OCI-LY1 (cell line): ENCODE measurements at regions not wholly inside any gene's neighbourhood (a gene's known extent, or its start where the extent isn't known, plus 50 kb on each side); places are given as distances from the start of the nearest gene placed in this dataset.
"Not testable (repeated sequence)": the region's sequence is repeated elsewhere in the genome, so short reads cannot be mapped to it uniquely, and the experiment has no call there.

Experiments
- H2AFZ ChIP-seq: fragments of 200-600 bp; sonication (generic), shearing (Covaris generic); 2 replicates; pipeline ENCODE4 v1.6.0; 2014; ENCODE audit warnings: antibody characterized with exemption, mild to moderate bottlenecking, low read length
- H3F3A ChIP-seq: fragments of 200-600 bp; sonication (generic), shearing (Covaris generic); 2 replicates; pipeline ENCODE4 v1.6.0; 2014; ENCODE audit warnings: mild to moderate bottlenecking, antibody characterized with exemption, low read length, moderate library complexity; ENCODE audit not compliant: insufficient read depth
- H3K27ac ChIP-seq: fragments of 200-600 bp; sonication (generic); 2 replicates; pipeline ENCODE4 v1.5.1; 2014; ENCODE audit warnings: low read length, mixed run types, mild to moderate bottlenecking, low read depth; ENCODE audit not compliant: poor library complexity, severe bottlenecking
- H3K27me3 ChIP-seq: fragments of 200-600 bp; sonication (generic); 2 replicates; pipeline ENCODE4 v1.6.0; 2014; ENCODE audit warnings: antibody characterized with exemption, mild to moderate bottlenecking, low read length, moderate library complexity; ENCODE audit not compliant: insufficient read depth
- H3K36me3 ChIP-seq: fragments of 200-600 bp; sonication (generic); 2 replicates; pipeline ENCODE4 v1.6.1; 2014; ENCODE audit warnings: mild to moderate bottlenecking, antibody characterized with exemption, low read length, moderate library complexity, mixed read lengths; ENCODE audit not compliant: insufficient read depth
- H3K4me1 ChIP-seq: fragments of 200-600 bp; sonication (generic); 2 replicates; pipeline ENCODE4 v1.5.1; 2014; ENCODE audit warnings: mild to moderate bottlenecking, low read length, moderate library complexity; ENCODE audit not compliant: insufficient read depth, severe bottlenecking
- H3K4me2 ChIP-seq: fragments of 200-600 bp; sonication (generic), shearing (Covaris generic); 2 replicates; pipeline ENCODE4 v1.6.1; 2014; ENCODE audit warnings: low read length
- H3K4me3 ChIP-seq: fragments of 200-600 bp; sonication (generic); 2 replicates; pipeline ENCODE4 v1.5.1; 2014; ENCODE audit warnings: low read length, low read depth, mild to moderate bottlenecking, mixed read lengths; ENCODE audit not compliant: poor library complexity, severe bottlenecking
- H3K79me2 ChIP-seq: fragments of 200-600 bp; shearing (Covaris generic); 2 replicates; pipeline ENCODE4 v1.6.1; 2016; ENCODE audit warnings: mixed run types, low read length, mixed read lengths; ENCODE audit not compliant: insufficient read depth
- H3K9ac ChIP-seq: fragments of 200-600 bp; sonication (generic), shearing (Covaris generic); 2 replicates; pipeline ENCODE4 v1.6.1; 2014; ENCODE audit warnings: mild to moderate bottlenecking, low read length, mixed read lengths
- H3K9me2 ChIP-seq: fragments of 200-600 bp; sonication (generic), shearing (Covaris generic); 2 replicates; pipeline ENCODE4 v1.6.1; 2014; ENCODE audit warnings: low read depth, mild to moderate bottlenecking, low read length, mixed read lengths
- H3K9me3 ChIP-seq: fragments of 200-600 bp; shearing (Covaris generic); 2 replicates; pipeline ENCODE4 v1.6.1; 2014; ENCODE audit warnings: low read length, mixed read lengths
- H4K20me1 ChIP-seq: fragments of 200-600 bp; sonication (generic), shearing (Covaris generic); 2 replicates; pipeline ENCODE4 v1.6.0; 2016; ENCODE audit warnings: mild to moderate bottlenecking, low read length; ENCODE audit not compliant: insufficient read depth
- CTCF ChIP-seq: fragments of 200-600 bp; sonication (generic), shearing (Covaris generic); IDR thresholded peaks from 2 replicates; pipeline ENCODE4 v1.5.1; 2017; ENCODE audit warnings: mild to moderate bottlenecking, antibody characterized with exemption, low read length, moderate library complexity, mixed read lengths
- EZH2 ChIP-seq: fragments of 200-600 bp; sonication (generic), shearing (Covaris generic); IDR thresholded peaks from 2 replicates; pipeline ENCODE4 v1.8.0; 2017; ENCODE audit warnings: borderline replicate concordance, mixed run types, mild to moderate bottlenecking, antibody characterized with exemption, low read length, moderate library complexity, mixed read lengths

- no peaks in the 10 kb centered on the region for H3K9me3 ChIP-seq
- H3K9me2 ChIP-seq = no peaks in the 10 kb centered on the region
- H3K4me1 ChIP-seq = no peaks in the 10 kb centered on the region
- no peak overlapping the region for H2AFZ ChIP-seq
- H3K4me3 ChIP-seq = no peak overlapping the region
- no peaks in the 10 kb centered on the region for H4K20me1 ChIP-seq
- H3F3A ChIP-seq = no peaks in the 10 kb centered on the region
- no peaks in the 10 kb centered on the region for H3K36me3 ChIP-seq
- TF ChIP-seq EZH2 (no peak), CTCF (no peak)
- no peak overlapping the region for H3K9ac ChIP-seq
- H3K79me2 ChIP-seq = no peaks in the 10 kb centered on the region
- no peak overlapping the region for H3K4me2 ChIP-seq
- H3K27me3 ChIP-seq = no peaks in the 10 kb centered on the region
- no peak overlapping the region for H3K27ac ChIP-seq
These were observed 120.2 kb upstream of the MBNL1 start for GRCh38 chr3:152148579-152148978.

GRCh38 chr3:152149832-152150231 lies 118.9 kb upstream of the MBNL1 start:
- TF ChIP-seq EZH2 (no peak), CTCF (no peak)
- no peaks in the 10 kb centered on the region for H3K9me3 ChIP-seq
- no peaks in the 10 kb centered on the region for H3K4me1 ChIP-seq
- H3K9me2 ChIP-seq = no peaks in the 10 kb centered on the region
- no peaks in the 10 kb centered on the region for H3F3A ChIP-seq
- no peak overlapping the region for H3K4me3 ChIP-seq
- no peaks in the 10 kb centered on the region for H4K20me1 ChIP-seq
- H3K27ac ChIP-seq = no peak overlapping the region
- H3K9ac ChIP-seq = no peak overlapping the region
- no peaks in the 10 kb centered on the region for H3K79me2 ChIP-seq
- H3K36me3 ChIP-seq = no peaks in the 10 kb centered on the region
- no peaks in the 10 kb centered on the region for H3K27me3 ChIP-seq
- no peak overlapping the region for H3K4me2 ChIP-seq
- no peak overlapping the region for H2AFZ ChIP-seq

GRCh38 chr3:152151216-152151876 lies 117.4 kb upstream of the MBNL1 start:
- Histone ChIP-seq H3F3A (no peaks in the 10 kb centered on the region), H3K79me2 (no peaks in the 10 kb centered on the region), H4K20me1 (no peaks in the 10 kb centered on the region), H3K27me3 (no peaks in the 10 kb centered on the region), H3K4me2 (no peak overlapping the region), H2AFZ (no peak overlapping the region), H3K9me3 (no peaks in the 10 kb centered on the region), H3K36me3 (no peaks in the 10 kb centered on the region), H3K9me2 (no peaks in the 10 kb centered on the region), H3K4me1 (no peaks in the 10 kb centered on the region), H3K9ac (no peak overlapping the region), H3K4me3 (no peak overlapping the region), H3K27ac (no peak overlapping the region)
- TF ChIP-seq CTCF (no peak), EZH2 (no peak)

GRCh38 chr3:152151877-152152765 lies 116.6 kb upstream of the MBNL1 start:
- H3K9ac ChIP-seq, H3K9me2 ChIP-seq, H3K4me3 ChIP-seq, H4K20me1 ChIP-seq, H3K27ac ChIP-seq, H3K27me3 ChIP-seq, H3K4me2 ChIP-seq, H2AFZ ChIP-seq, H3F3A ChIP-seq, H3K9me3 ChIP-seq, H3K79me2 ChIP-seq, H3K36me3 ChIP-seq, H3K4me1 ChIP-seq: not testable (repeated sequence)

GRCh38 chr3:152153115-152153514 lies 115.6 kb upstream of the MBNL1 start:
- not testable (repeated sequence) for H3K4me1 ChIP-seq, H3K27ac ChIP-seq, H3K4me3 ChIP-seq, H3K27me3 ChIP-seq, H3K9me3 ChIP-seq, H3K36me3 ChIP-seq, H3K9ac ChIP-seq, H3K79me2 ChIP-seq, H3K9me2 ChIP-seq, H4K20me1 ChIP-seq, H2AFZ ChIP-seq, H3F3A ChIP-seq, H3K4me2 ChIP-seq
